GM12878 (cell line): ENCODE measurements at regions not wholly inside any gene's neighbourhood (a gene's known extent, or its start where the extent isn't known, plus 50 kb on each side); places are given as distances from the start of the nearest gene placed in this dataset.

Experiments used
- ATAC-seq: fragments of 200-7000 bp; cut with Tn5 transposase; 3 replicates; pipeline ENCODE4 v1.9.1; 2020; ENCODE audit warnings: mild to moderate bottlenecking, moderate library complexity
- BruUV-seq: library from RNA; stranded (reverse); fragments of 400-500 nt; replicated peaks from 2 replicates; lab custom pipeline; 2021; lab: Mats Ljungman, UMichigan
- CTCF ChIA-PET: fragments of 300-600 bp; sonication (Branson Sonifier 250); formaldehyde crosslinking; extraction: SDS; loops from one replicate; lab custom pipeline; 2021; ENCODE audit warnings: inconsistent platforms; lab: Yijun Ruan, JAX
- POLR2A ChIA-PET: fragments of 350-600 bp; formaldehyde crosslinking; extraction: SDS; loops from one replicate; lab custom pipeline; 2021; ENCODE audit warnings: inconsistent platforms; lab: Charles Lee
- RAD21 ChIA-PET: fragments of 300-600 bp; sonication (Branson Sonifier 250); formaldehyde crosslinking; loops from one replicate; lab custom pipeline; 2023; ENCODE audit warnings: antibody characterized with exemption; ENCODE audit not compliant: unreplicated experiment; lab: Charles Lee
- SMC1A ChIA-PET: fragments of 300-600 bp; sonication (Branson Sonifier 250); formaldehyde crosslinking; loops from one replicate; lab custom pipeline; 2023; ENCODE audit not compliant: unreplicated experiment, uncharacterized antibody; lab: Charles Lee
- DNase-seq: peaks from one replicate; pipeline ENCODE4 v3.0.0-alpha.2; 2011; ENCODE audit warnings: low read depth, low spot score
- FAIRE-seq: peaks from 3 replicates; lab custom pipeline; 2011; peaks lifted over from hg19 to GRCh38; lab: Jason Lieb, UNC
- H2AFZ ChIP-seq: 2 replicates; pipeline ENCODE4 v1.6.0; 2011; ENCODE audit warnings: low read depth, low read length, control low read depth; ENCODE audit not compliant: control insufficient read depth
- H3K27ac ChIP-seq: 2 replicates; pipeline ENCODE4 v1.5.1; 2011; ENCODE audit warnings: control low read depth; ENCODE audit not compliant: control insufficient read depth, insufficient read depth
- H3K27me3 ChIP-seq, 2 experiments: replicated peaks in 1 of 2; 2 replicates each; pipeline versions ENCODE4 v1.6.0 to v1.6.1; 2011; ENCODE audit warnings: low read length in 1 of 2; ENCODE audit not compliant: control insufficient read depth in 2 of 2, insufficient read depth in 2 of 2
- H3K36me3 ChIP-seq, 2 experiments: 2 replicates each; pipeline ENCODE4 v1.5.1; 2011; ENCODE audit warnings: low read length in 1 of 2; ENCODE audit not compliant: control insufficient read depth in 2 of 2, insufficient read depth in 2 of 2
- H3K4me1 ChIP-seq: 2 replicates; pipeline ENCODE4 v1.6.1; 2011; ENCODE audit warnings: mild to moderate bottlenecking, low read length, moderate library complexity, mixed read lengths; ENCODE audit not compliant: control insufficient read depth, insufficient read depth
- H3K4me2 ChIP-seq: 2 replicates; pipeline ENCODE4 v1.6.0; 2011; ENCODE audit warnings: control low read depth; ENCODE audit not compliant: control insufficient read depth, insufficient read depth
- H3K4me3 ChIP-seq: fragments of 200-600 bp; sonication (generic); 2 replicates; pipeline ENCODE4 v1.5.1; 2016
- H3K79me2 ChIP-seq: 2 replicates; pipeline ENCODE4 v1.6.0; 2011; ENCODE audit warnings: low read length; ENCODE audit not compliant: control insufficient read depth, insufficient read depth
- H3K9ac ChIP-seq: 2 replicates; pipeline ENCODE4 v1.8.0; 2011; ENCODE audit warnings: low read length, control low read depth, mixed read lengths; ENCODE audit not compliant: control insufficient read depth, insufficient read depth
- H3K9me3 ChIP-seq: replicated peaks from 3 replicates; pipeline ENCODE4 v1.5.1; 2011; ENCODE audit warnings: mild to moderate bottlenecking, low read length; ENCODE audit not compliant: control insufficient read depth, insufficient read depth
- H4K20me1 ChIP-seq: 2 replicates; pipeline ENCODE4 v1.6.0; 2011; ENCODE audit not compliant: control insufficient read depth, insufficient read depth
- BMI1 ChIP-seq: fragments of 450-650 bp; IDR thresholded peaks from 2 replicates; pipeline ENCODE4 v1.6.1; 2016; ENCODE audit warnings: mild to moderate bottlenecking, moderate library complexity, borderline replicate concordance
- CBFB ChIP-seq: IDR thresholded peaks from 2 replicates; pipeline ENCODE4 v1.6.1; 2016; ENCODE audit warnings: antibody characterized with exemption, low read depth
- CBX5 ChIP-seq: sonication (generic); IDR thresholded peaks from 2 replicates; pipeline ENCODE4 v1.6.1; 2016; ENCODE audit warnings: low read depth, moderate library complexity, mild to moderate bottlenecking, inconsistent platforms
- ETV6 ChIP-seq, 2 experiments: fragments of 450-650 bp in 1 of 2; IDR thresholded peaks in 1 of 2; conservative IDR thresholded peaks in 1 of 2; 2 replicates each; pipeline ENCODE4 v1.6.1; 2014; ENCODE audit warnings: antibody characterized with exemption in 1 of 2, borderline replicate concordance in 1 of 2, low read depth in 1 of 2, mild to moderate bottlenecking in 1 of 2, moderate library complexity in 1 of 2
- JUND ChIP-seq: IDR thresholded peaks from 2 replicates; pipeline ENCODE4 v1.6.1; 2012; ENCODE audit warnings: low read depth, mild to moderate bottlenecking, low read length, improper control_type of control experiment, moderate library complexity
- NFIC ChIP-seq: IDR thresholded peaks from 2 replicates; pipeline ENCODE4 v1.6.1; 2012; ENCODE audit warnings: low read depth, mild to moderate bottlenecking, inconsistent platforms, low read length, moderate library complexity
- PAX8 ChIP-seq: fragments of 450-650 bp; IDR thresholded peaks from 2 replicates; pipeline ENCODE4 v1.6.1; 2017; ENCODE audit warnings: mild to moderate bottlenecking, moderate library complexity
- SREBF1 ChIP-seq: IDR thresholded peaks from 2 replicates; pipeline ENCODE4 v1.6.1; 2012; ENCODE audit warnings: mild to moderate bottlenecking, low read length
- SRF ChIP-seq, 2 experiments: IDR thresholded peaks; 2 replicates each; pipeline ENCODE4 v1.6.1; 2011; ENCODE audit warnings: low read depth in 2 of 2, low read length in 2 of 2, mild to moderate bottlenecking in 1 of 2, moderate library complexity in 1 of 2
- YY1 ChIP-seq: IDR thresholded peaks from 2 replicates; pipeline ENCODE4 v1.6.1; 2011; ENCODE audit warnings: low read depth, mild to moderate bottlenecking, low read length
- in situ Hi-C: fragments of 300-500 bp; cut with MboI; formaldehyde crosslinking; loops from 9 replicates; pipeline ENCODE4 v1.14.3; 2018; ENCODE audit warnings: mixed read lengths
- intact Hi-C: fragments of 100-400 bp; cut with micrococcal nuclease; formaldehyde crosslinking; loops from one replicate; pipeline ENCODE4 v1.14.2; 2022; ENCODE audit not compliant: unreplicated experiment
- TF ChIP-seq, protein P1 (sequence below): IDR thresholded peaks from 2 replicates; pipeline ENCODE4 v1.6.1; 2011; ENCODE audit warnings: low read depth, mild to moderate bottlenecking, low read length, moderate library complexity, borderline replicate concordance; ENCODE audit errors: extremely low read depth
- TF ChIP-seq, protein P2 (sequence below): fragments of 450-650 bp; IDR thresholded peaks from 2 replicates; pipeline ENCODE4 v1.6.1; 2017; ENCODE audit warnings: mild to moderate bottlenecking, moderate library complexity
- TF ChIP-seq, protein P3 (sequence below): IDR thresholded peaks from 2 replicates; pipeline ENCODE4 v1.6.1; 2011; ENCODE audit warnings: mild to moderate bottlenecking, low read depth, low read length, moderate library complexity; ENCODE audit not compliant: insufficient replicate concordance

DNA sequence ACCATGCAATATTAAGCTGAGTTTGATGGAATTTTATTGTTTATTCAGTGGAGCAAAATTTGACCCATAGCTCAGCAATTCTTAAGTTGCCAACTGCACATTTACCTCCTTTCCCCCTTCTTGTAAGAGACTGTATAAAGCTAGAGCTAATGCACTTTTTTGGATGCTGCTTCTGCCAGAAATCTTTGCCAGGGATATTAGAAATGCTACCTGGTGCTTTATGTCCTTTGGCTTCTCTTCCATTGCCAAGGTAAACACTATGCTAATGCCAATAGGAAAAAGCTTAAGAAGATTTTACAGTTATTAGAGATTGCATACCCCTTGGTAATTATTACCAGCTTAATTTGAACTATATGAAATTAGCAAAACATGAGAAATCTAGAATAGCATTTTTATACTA is 79.0 kb upstream of the OGFRL1 start:
- intact Hi-C loops: no loop called here

More for the DNA sequence above, 79.0 kb upstream of the OGFRL1 start:
- no peaks in the 10 kb centered on the region; a peak in 1 of 4 replicates for H3K27me3 ChIP-seq
- no peaks in the 10 kb centered on the region for H3K79me2 ChIP-seq
- no peak overlapping the region for H3K4me3 ChIP-seq
- DNase-seq (no peak), ATAC-seq (no peak), FAIRE-seq (no peak)
- SMC1A ChIA-PET: no interaction called here
- H4K20me1 ChIP-seq: no peaks in the 10 kb centered on the region
- RAD21 ChIA-PET: no interaction called here
- in situ Hi-C loops: no loop called here
- no peak overlapping the region for H3K27ac ChIP-seq
- H2AFZ ChIP-seq: no peak overlapping the region
- no peak overlapping the region for H3K9ac ChIP-seq
- no peaks in the 10 kb centered on the region for H3K4me1 ChIP-seq
- no TSS peak for BruUV-seq
- no peaks in the 10 kb centered on the region for H3K9me3 ChIP-seq
- H3K4me2 ChIP-seq: no peak overlapping the region
- POLR2A ChIA-PET: no interaction called here
- CTCF ChIA-PET: interaction anchor here (1.1 kb wide), 1 partner anchor 18 kb away, joined by 3 read pairs; no protein-coding TSS in a partner anchor
- TF ChIP-seq BMI1 (no peak), CBFB (no peak), PAX8 (no peak), CBX5 (no peak), SREBF1 (no peak), SRF (IDR thresholded peaks at IDR 0.05; ENCODE audit: low read depth in 2 of 2, low read length in 2 of 2) (no peak), ETV6 (conservative IDR thresholded peaks at IDR 0.05 in 1 of 2, IDR thresholded peaks at IDR 0.05 in 1 of 2; ENCODE audit: borderline replicate concordance in 1 of 2, low read depth in 1 of 2) (no peak), YY1 (no peak), JUND (no peak), NFIC (no peak)
- TF ChIP-seq, protein P1, sequence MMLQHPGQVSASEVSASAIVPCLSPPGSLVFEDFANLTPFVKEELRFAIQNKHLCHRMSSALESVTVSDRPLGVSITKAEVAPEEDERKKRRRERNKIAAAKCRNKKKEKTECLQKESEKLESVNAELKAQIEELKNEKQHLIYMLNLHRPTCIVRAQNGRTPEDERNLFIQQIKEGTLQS: no peak
- TF ChIP-seq, protein P2, sequence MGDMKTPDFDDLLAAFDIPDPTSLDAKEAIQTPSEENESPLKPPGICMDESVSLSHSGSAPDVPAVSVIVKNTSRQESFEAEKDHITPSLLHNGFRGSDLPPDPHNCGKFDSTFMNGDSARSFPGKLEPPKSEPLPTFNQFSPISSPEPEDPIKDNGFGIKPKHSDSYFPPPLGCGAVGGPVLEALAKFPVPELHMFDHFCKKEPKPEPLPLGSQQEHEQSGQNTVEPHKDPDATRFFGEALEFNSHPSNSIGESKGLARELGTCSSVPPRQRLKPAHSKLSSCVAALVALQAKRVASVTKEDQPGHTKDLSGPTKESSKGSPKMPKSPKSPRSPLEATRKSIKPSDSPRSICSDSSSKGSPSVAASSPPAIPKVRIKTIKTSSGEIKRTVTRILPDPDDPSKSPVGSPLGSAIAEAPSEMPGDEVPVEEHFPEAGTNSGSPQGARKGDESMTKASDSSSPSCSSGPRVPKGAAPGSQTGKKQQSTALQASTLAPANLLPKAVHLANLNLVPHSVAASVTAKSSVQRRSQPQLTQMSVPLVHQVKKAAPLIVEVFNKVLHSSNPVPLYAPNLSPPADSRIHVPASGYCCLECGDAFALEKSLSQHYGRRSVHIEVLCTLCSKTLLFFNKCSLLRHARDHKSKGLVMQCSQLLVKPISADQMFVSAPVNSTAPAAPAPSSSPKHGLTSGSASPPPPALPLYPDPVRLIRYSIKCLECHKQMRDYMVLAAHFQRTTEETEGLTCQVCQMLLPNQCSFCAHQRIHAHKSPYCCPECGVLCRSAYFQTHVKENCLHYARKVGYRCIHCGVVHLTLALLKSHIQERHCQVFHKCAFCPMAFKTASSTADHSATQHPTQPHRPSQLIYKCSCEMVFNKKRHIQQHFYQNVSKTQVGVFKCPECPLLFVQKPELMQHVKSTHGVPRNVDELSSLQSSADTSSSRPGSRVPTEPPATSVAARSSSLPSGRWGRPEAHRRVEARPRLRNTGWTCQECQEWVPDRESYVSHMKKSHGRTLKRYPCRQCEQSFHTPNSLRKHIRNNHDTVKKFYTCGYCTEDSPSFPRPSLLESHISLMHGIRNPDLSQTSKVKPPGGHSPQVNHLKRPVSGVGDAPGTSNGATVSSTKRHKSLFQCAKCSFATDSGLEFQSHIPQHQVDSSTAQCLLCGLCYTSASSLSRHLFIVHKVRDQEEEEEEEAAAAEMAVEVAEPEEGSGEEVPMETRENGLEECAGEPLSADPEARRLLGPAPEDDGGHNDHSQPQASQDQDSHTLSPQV: no peak
- TF ChIP-seq, protein P3, sequence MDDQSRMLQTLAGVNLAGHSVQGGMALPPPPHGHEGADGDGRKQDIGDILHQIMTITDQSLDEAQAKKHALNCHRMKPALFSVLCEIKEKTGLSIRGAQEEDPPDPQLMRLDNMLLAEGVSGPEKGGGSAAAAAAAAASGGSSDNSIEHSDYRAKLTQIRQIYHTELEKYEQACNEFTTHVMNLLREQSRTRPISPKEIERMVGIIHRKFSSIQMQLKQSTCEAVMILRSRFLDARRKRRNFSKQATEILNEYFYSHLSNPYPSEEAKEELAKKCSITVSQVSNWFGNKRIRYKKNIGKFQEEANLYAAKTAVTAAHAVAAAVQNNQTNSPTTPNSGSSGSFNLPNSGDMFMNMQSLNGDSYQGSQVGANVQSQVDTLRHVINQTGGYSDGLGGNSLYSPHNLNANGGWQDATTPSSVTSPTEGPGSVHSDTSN: no peak
- no peaks in the 10 kb centered on the region for H3K36me3 ChIP-seq
